Colonic mucosa (tissue), 4 donors: ENCODE measurements at regions not wholly inside any gene's neighbourhood (a gene's known extent, or its start where the extent isn't known, plus 50 kb on each side); places are given as distances from the start of the nearest gene placed in this dataset.

Source experiments
- DNase-seq: peaks from one replicate; pipeline ENCODE4 v3.0.0-alpha.2; 2020
- H3K27ac ChIP-seq: fragments of 200-600 bp; one replicate; pipeline ENCODE4 v1.8.0; 2021
- H3K27me3 ChIP-seq: fragments of 200-600 bp; one replicate; pipeline ENCODE4 v1.8.0; 2021
- H3K36me3 ChIP-seq: fragments of 200-600 bp; one replicate; pipeline ENCODE4 v1.8.0; 2021
- H3K4me1 ChIP-seq: fragments of 200-600 bp; one replicate; pipeline ENCODE4 v1.8.0; 2021; ENCODE audit warnings: mild to moderate bottlenecking
- H3K4me3 ChIP-seq: fragments of 200-600 bp; one replicate; pipeline ENCODE4 v1.8.0; 2021
- H3K9ac ChIP-seq, 2 donors: one replicate each; pipeline ENCODE4 v1.7.0; 2013; ENCODE audit warnings: control low read depth in 2 of 2, low read depth in 2 of 2, low read length in 2 of 2
- H3K9me3 ChIP-seq: fragments of 200-600 bp; one replicate; pipeline ENCODE4 v1.8.0; 2021
- intact Hi-C: fragments of 100-400 bp; cut with DNase I; formaldehyde crosslinking; loops from one replicate; pipeline ENCODE4 v1.14.1; 2022
- TF ChIP-seq, protein P1 (sequence below): fragments of 200-600 bp; IDR thresholded peaks from one replicate; pipeline ENCODE4 v1.8.0; 2022; ENCODE audit warnings: antibody characterized with exemption, mild to moderate bottlenecking
- donor health status: healthy.
- donor health status: DM: no; HTN: no; CAD: no.
- donor health status: DM: no; HTN: no; CAD: no.

DNA sequence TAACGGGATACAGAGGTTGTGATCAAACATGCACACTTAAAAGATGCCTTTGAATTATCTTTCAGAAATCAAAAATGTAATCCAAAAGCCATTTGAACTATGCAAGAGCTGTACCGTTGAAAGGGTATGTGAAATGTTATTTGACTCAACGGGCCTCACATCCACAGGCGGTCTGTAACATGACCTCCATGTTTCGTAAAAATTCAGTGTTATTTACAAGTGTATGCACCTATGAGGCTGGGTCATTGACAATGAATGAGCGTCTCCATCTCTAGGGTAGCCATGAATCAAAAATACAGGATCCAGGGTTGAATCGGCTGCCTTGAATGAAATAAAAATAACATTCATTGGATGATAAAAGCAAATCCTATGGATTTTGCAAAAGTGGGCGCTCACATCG, 100.1 kb downstream of the CRLF2 start:
- Histone ChIP-seq H3K27me3 (no peaks in the 10 kb centered on the region), H3K27ac (no peak overlapping the region), H3K4me1 (no peaks in the 10 kb centered on the region), H3K9me3 (no peaks in the 10 kb centered on the region), H3K9ac (no peak overlapping the region), H3K4me3 (no peak overlapping the region), H3K36me3 (no peaks in the 10 kb centered on the region)
- no peak for DNase-seq
- intact Hi-C loops = no loop called here
- TF ChIP-seq, protein P1, sequence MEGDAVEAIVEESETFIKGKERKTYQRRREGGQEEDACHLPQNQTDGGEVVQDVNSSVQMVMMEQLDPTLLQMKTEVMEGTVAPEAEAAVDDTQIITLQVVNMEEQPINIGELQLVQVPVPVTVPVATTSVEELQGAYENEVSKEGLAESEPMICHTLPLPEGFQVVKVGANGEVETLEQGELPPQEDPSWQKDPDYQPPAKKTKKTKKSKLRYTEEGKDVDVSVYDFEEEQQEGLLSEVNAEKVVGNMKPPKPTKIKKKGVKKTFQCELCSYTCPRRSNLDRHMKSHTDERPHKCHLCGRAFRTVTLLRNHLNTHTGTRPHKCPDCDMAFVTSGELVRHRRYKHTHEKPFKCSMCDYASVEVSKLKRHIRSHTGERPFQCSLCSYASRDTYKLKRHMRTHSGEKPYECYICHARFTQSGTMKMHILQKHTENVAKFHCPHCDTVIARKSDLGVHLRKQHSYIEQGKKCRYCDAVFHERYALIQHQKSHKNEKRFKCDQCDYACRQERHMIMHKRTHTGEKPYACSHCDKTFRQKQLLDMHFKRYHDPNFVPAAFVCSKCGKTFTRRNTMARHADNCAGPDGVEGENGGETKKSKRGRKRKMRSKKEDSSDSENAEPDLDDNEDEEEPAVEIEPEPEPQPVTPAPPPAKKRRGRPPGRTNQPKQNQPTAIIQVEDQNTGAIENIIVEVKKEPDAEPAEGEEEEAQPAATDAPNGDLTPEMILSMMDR = no peak

DNA sequence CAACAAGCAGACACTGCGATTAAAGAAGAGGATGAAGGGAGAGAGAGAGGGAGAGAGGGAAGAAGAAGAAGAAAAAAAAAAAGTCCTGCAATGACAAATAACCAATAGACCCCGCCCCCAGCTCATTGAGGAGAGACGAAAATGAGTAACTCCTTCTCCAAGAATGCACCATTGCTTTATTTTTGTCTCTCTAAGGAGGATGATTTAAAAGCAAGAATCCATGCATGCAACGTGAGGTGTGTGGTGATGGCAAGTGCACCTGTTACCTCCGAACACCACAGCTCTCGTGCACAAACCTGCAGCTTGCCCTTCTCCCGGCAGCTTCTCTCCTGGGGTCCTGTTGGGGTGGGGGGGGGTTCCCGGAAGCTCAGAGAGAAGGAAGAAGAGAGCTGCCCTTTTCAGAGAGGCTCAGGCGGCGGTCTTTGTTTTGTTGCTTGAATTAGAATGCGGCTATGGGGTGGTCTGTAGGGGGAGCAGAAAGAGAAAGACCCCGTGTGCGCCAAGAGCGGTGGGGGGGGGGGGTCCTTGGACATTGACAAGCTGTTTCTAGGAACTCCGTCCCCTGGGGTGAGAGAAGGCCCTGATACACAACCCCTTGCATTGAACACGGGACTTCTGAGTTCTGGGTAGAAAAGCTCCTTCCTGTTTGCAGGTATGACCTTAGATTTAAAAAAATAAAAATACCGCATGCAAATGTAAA, 100.7 kb downstream of the CRLF2 start:
- no peak overlapping the region for H3K4me3 ChIP-seq
- H3K36me3 ChIP-seq = no peaks in the 10 kb centered on the region
- TF ChIP-seq, protein P1 = no peak
- no peak overlapping the region for H3K9ac ChIP-seq
- no peak for DNase-seq
- intact Hi-C loops = no loop called here
- no peaks in the 10 kb centered on the region for H3K9me3 ChIP-seq
- no peaks in the 10 kb centered on the region for H3K27me3 ChIP-seq
- H3K4me1 ChIP-seq = no peaks in the 10 kb centered on the region
- H3K27ac ChIP-seq = no peak overlapping the region

DNA sequence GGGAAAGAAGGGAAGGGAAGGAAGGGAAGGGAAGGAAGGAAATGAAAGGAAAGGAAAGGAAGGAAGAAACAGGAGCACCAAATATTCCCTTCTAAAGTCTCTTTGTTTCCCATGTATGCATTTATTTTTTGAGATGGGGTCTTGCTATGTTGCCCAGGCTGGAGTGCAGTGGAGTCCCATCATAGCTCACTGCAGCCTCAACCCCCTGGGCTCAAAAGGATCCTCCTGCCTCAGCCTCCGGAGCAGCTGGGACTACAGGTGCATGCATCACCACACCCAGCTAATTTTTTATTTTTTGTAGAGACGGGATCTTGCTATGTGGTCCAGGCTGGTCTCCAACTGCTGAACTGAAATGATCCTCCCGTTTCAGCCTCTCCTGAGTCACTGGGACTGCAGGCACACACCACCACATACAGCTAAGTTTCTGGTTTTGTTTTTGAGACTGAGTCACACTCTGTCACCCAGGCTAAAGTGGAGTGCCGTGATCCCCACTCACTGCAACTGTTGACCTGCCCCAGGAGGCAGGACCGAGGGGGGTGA, 102.8 kb downstream of the CRLF2 start:
- Histone ChIP-seq H3K27me3 (no peaks in the 10 kb centered on the region), H3K36me3 (no peaks in the 10 kb centered on the region)
- TF ChIP-seq, protein P1 = no peak

DNA sequence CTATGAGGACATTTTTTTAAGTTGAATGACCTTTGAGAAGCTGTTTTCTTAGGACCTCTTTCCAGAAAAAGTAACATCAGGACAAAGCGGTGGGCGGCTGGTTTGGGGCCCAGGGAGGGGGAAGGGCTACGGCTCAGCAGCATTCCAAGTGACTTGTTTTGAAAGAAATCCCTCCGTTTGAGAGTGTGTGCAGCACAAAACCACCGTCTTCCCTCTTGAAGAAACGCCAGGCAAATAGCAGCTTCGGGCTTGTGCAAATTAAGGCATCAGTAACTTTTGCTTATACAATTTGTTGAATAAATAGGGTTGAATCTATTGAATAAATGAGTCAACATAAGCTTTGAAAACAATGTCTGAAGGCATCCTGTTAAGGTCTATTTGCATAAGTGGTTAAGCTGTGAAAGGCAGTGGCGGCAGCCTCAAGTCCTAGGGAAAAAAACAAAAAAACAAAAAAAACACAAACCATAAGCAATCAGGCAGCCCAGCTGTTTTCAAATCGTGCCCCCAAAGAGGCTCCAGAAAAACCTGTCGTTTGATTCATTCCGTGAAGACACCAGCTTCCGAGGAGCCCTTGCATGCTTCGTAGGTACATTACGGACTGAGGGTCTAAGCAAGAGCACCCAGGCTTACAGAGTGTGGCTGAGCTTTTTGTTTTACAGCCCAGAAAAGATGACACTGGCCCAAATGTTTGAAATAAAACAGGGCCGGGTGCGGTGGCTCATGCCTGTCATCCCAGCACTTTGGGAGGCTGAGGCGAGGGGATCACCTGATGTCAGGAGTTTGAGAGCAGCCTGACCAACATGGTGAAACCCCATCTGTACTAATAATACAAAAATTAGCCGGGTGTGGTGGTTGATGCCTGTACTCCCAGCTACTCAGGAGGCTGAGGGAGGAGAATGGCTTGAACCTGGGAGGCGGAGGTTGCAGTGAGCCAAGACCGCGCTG, 103.7 kb downstream of the CRLF2 start:
- Histone ChIP-seq H3K4me3 (no peak overlapping the region), H3K4me1 (no peaks in the 10 kb centered on the region), H3K36me3 (no peaks in the 10 kb centered on the region), H3K27ac (no peak overlapping the region), H3K27me3 (no peaks in the 10 kb centered on the region), H3K9me3 (no peaks in the 10 kb centered on the region), H3K9ac (no peak overlapping the region)
- intact Hi-C loops = no loop called here
- TF ChIP-seq, protein P1 = no peak
- DNase-seq = no peak

More for the DNA sequence above, 102.8 kb downstream of the CRLF2 start:
- DNase-seq = no peak
- H3K4me1 ChIP-seq = no peaks in the 10 kb centered on the region
- H3K4me3 ChIP-seq = no peak overlapping the region
- intact Hi-C loops = no loop called here
- H3K9me3 ChIP-seq = no peaks in the 10 kb centered on the region
- H3K27ac ChIP-seq = no peak overlapping the region
- no peak overlapping the region for H3K9ac ChIP-seq

DNA sequence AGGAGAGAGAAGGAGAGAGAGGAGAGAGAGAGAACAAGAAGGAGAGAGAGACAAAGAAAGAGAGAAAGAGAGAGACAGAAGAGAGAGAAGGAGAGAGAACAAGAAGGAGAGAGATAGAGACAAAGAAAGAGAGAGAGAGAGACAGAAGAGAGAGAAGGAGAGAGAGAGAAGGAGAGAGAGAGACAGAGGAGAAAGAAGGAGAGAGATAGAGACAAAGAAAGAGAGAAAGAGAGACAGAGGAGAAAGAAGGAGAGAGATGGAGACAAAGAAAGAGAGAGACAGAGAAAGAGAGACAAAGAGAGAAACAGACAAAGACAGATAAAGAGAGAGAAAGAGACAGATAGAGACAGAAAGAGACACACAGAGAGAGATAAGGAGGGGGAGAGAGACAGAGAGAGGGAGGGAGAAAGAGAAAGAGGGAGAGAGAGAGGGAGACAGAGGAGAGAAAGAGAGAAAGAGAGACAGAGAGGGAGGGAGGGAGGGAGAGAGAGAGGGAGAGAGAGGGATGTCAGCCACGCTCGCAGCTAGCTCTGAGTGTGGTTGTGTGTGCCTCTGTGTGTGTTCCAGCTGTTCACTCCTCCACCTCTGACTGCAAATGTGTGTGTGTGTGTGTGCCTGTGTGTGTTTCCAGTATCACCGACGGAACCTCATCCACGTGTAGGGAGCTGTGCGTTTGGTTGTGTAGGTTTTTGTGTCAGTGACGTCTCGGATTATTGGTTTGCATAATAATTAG, 105.8 kb downstream of the CRLF2 start:
- Histone ChIP-seq H3K9me3 (no peaks in the 10 kb centered on the region), H3K4me3 (no peak overlapping the region), H3K27me3 (no peaks in the 10 kb centered on the region), H3K9ac (no peak overlapping the region), H3K27ac (no peak overlapping the region), H3K4me1 (no peaks in the 10 kb centered on the region), H3K36me3 (no peaks in the 10 kb centered on the region)
- no peak for DNase-seq
- intact Hi-C loops = no loop called here
- TF ChIP-seq, protein P1 = no peak
